ENCODE measurements at regions not wholly inside any gene's neighbourhood (a gene's known extent, or its start where the extent isn't known, plus 50 kb on each side); places are given as distances from the start of the nearest gene placed in this dataset.

DNA sequence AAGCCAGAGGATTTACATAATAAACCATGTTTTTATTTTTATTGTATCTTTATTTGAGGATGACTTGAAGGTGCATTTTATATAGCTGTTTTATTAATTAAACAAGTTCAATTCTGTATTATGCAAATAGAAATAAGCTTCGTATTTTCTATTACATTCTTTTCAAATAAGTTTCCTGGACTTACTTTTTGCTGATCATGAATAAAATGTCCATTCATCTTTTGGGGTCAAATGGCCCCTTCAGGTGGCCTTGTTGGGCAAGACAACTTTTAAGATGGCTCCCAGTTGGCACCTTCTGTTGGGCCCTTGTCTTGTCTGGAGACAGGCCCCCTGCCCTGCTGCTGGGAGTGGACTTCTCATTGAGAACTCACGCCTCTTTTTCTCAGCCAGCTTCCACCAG is 654.6 kb upstream of the NOX3 start:
- no peak for DNase-seq

DNA sequence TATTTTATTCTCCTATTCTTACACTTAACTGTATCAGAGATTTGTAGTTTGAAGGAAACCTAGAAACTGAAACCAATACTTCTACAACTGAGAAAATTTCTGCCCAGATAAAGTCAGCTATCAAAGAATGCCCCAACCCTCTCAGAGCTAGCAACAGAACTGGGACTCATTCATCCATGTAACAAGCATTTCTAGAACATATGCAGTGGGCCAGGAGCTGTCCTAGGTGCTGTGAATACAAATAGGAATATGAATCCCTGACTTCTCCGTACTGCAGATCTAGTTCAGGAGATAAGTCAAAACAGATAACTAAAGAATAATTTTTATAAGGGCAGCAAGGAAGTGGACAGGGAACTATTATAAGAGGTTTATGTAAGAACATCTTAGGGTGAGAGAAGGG is 654.1 kb upstream of the NOX3 start:
- DNase-seq: no peak

DNA sequence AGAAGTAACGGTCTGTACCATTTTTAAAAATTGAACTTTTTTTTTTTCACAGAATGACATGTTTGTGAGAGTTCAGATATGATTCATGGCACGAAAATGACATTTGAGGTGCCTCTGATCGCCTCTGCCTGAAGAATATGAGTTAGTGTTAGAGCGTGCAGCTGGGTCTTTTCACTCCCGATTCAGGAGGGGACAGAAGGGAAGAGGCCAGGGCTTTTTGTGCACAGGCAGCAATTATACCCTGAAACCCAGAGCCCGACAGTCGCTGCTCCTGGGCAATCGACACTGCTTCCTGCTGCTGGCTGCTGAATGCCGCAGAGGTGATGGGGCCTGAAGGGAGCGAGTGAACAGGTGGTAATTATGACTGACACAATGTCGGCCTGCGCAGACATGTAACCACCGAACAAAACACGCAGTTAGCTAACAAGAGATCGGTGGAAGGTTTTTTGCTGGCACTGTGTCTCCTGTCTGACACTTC is 652.0 kb upstream of the NOX3 start:
- no peak for DNase-seq

DNA sequence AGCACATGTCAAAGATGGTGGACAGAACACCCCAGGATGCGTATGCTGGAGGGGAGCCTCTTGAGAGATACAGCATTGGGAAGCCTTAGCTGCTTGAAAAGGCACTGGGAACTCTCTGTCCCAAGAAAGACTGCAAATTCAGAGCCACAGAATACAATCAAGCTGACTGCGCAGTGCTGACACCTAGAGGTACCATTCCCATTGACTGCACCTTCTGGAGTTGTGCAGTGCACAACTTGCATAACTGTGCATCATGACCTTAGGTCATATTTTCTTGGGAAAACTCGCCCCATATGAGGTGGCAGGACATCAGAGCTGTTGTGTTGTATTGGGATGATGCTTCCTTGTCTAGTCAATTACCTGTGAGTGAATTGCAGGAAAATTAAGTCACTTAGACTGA is 646.5 kb upstream of the NOX3 start:
- DNase-seq: no peak

DNA sequence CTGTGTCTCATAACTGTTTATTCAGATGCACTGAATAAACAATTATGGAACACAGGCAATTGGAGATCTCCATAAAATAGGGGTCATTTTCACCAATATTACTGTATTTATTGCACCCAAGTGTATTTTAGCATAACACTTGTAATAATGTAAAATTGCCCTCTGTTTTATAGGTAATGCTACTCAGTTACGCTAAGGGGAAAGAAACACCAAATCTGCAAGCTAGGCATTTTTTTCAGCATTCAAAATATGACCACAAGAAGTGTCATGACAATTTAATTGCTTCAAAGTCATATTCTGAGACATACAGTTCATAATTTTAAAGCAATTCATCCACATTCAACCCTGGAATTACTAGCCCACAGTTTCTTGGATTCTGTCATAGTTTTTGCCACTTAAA is 643.2 kb upstream of the NOX3 start:
- DNase-seq: no peak

DNA sequence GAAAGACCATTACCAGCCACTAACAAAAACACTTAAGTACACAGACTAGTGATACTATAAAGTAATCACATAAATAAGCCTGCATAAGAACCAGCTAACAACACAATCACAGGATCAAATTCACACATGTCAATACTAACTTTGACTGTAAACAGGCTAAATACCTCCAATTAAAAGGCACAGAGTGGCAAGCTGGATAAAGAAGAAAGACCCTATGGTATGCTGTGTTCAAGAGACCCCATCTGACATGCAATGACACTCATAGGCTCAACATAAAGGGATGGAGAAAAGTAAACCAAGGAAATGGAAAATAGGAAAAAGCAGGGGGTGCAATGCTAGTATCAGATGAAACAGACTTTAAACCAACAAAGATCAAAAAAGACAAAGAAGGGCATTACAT is 631.8 kb upstream of the NOX3 start:
- no peak for DNase-seq

DNA sequence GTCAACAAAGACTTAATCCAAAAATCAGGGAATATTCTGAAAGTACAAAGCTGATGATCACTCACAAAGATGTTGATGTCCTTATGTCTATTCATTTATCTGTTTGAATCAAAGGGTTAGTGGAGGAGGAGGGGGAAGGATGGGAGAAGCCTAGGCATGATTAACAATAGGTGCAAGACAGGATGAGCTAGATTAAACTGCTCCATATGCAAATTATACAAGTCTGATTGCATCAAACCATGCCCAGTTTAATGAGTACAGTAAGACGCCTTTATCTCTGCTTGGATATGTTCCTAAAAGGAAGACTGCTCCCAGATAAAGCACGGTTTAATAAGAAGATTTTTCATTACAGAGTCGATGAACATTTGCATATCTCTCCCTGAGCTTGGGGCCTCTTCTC is 626.4 kb upstream of the NOX3 start:
- no peak for DNase-seq

DNA sequence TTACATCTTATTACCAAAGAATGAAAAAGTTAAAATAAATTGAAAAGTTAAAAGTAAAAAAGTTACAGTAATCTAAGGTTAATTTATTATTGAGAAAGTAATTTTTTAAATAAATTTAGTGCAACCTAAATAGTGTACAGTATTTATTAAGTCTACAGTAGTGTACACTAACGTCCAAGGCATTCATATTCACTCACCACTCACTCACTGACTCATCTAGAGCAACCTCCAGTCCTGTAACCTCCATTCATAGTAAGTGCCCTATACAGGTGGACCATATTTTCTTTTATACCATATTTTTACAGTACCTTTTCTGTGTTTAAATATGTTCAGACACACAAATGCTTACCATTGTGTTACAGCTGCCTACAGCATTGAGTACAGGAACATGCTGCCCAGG is 624.7 kb upstream of the NOX3 start:
- DNase-seq: no peak

DNA sequence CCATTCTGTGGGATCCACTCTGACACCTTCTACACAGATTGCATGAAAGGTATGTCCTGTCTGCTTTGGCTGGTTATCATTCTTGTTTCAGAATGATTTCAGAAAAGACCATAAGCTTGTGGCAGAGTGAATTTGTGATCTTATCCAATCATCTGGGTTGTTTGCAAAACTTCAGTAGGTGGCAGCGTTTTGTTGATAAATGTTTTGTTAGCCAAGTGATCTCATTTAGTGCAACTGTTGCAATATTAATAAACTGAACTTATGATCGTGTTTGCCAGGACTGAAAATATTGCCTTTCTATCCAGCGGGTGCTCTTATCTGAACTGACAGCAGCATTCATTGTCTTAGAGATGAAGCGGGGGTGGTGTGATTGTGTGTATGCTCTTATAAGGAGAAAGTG is 613.2 kb upstream of the NOX3 start:
- DNase-seq: no peak

DNA sequence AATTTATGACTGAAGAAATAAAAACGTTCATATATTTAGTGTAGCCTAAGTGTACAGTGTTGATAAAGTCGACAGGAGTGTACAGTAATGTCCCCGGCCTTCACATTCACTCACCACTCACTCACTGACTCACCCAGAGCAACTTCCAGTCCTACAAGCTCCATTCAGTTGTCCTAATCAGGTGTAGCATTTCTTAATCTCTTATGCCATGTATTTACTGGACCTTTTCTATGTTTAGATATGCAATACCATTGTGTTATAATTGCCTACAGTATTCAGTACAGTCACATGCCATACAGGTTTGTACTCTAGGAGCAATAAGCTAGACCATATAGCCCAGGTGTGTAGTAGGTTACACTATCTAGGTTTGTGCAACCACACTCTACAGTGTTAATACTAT is 610.2 kb upstream of the NOX3 start:
- DNase-seq: no peak

DNA sequence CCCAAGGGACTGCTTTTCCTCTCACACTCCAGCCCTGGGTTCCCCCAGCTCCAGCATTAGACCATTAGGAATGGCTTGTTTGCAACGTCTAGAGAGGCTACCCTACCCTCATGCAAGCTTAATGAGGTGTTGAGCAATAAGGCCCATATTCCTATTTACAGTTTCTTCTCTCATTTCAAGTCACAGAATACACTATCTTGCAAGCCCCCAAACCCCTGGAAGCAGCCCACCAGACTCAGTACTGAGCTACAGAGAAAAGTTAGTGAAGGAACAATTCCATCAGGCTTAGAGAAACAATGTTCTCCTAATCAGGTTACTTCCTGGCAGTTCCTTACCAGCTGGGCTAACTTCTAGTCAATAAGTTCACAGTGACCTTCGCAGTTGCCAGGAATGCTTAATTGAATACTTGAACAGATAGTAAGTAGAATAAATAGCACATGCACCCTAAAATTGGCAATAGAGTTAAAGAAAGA is 606.5 kb upstream of the NOX3 start:
- no peak for DNase-seq

DNA sequence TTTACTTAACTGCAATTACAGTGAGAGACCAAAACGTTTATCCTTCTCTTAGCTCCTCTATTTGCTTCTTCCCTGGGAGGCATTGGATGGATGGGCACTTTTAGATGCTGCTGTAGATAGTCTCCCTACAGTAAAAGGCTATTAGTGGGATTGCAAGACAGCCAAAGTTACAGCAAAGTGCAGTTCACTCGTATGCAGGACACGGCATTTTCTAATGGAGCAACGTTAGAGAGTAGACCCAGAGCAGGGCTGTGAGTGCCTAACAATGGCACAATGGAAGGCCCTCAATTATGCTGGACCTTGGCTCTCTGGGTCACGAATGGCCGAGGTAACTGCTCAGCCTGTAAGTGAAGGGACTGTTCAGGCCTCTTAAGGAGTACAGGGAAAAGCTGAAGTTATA is 605.8 kb upstream of the NOX3 start:
- no peak for DNase-seq

DNA sequence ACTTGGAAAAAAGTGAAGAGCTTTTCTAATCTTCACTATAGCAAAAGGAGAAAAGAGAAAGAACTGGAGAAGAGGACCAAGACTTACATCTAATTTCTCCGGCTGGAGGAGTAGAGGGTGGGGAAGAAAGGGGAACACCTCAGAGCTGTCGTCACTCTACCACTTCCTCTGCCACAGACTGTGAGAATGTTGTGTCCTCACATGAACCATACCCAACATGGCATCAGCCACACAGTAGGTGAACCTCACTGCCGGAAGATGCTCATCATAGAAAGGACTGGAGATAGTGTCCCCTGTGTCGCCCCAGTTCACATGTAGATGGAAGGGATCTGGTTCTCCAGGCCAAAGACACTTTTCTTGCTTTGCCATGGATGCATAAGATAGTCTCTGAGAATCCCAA is 604.4 kb upstream of the NOX3 start:
- peak; percentile 36 for DNase-seq

DNA sequence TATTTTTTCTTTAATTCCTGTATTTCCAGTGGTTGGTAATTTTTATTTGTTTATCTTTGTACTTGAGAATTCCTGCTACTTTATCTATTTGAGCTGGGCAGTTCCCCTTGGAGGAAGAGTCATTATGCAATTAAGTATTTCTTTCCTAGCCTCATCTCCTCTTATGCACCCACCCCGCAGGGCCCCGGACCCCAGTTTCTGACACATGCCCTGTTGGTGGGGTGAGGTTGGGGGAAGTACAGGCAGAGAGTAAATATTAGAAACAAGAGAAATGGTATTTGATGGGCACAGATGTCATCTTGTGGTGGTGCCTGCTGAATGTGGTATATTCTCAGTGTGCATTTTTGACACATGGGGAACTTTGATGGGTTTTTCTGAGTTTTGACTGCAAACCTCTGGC is 602.7 kb upstream of the NOX3 start:
- no peak for DNase-seq

DNA sequence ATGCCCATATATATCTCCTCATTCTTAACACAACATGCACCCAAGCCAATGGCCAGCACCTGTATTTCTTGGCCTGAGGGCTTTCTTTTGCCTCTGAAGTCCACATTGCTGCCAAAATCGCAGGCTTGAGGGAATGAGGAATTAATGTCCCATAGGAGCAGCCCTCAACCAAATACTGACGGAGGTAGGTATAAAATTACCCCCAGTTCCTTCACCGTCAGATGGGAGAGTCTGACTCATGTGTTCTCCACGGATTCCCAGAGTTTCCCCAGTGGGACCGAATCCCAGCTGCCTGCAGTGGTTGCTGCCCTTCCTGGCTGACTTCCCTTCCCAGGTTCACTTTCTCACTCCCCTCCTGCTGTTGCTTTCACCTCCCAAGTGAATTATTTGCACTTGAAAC is 602.2 kb upstream of the NOX3 start:
- no peak for DNase-seq

DNA sequence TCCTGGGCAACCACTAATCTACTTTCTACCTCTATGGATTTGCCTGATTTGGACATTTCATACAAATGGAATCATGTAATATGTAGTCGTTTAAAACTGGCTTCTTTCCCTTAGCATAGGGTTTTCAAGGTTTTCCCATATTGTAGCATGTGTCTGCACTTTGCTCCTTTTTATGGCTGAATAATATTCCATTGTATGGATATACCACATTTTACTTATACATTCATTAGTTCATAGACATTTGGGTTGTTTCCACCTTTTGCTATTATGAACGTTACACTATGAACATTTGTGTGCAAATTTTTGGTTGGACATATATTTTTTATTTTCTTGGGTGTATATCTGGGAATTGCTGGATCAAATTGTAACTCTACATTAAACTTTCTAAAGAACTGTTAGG is 600.4 kb upstream of the NOX3 start:
- no peak for DNase-seq

DNA sequence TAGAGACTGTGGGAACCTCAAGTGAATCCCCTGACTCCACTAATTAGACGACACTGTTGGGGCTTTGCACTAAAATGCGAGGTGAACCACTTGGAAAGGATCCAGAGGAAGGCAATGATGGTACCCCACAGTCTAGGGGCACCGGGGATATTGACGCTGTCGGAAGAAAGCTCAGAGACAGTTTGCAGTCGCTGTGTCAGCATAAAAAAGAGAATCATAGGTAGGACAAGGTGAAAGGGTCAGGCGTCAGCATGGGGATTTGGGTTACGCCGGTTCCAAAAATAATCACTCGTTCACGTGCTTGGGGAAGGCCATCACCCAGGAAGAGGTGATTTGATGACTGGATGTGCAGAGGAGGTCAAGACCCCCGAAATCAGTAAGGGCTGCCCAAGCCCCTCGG is 598.0 kb upstream of the NOX3 start:
- DNase-seq: no peak

DNA sequence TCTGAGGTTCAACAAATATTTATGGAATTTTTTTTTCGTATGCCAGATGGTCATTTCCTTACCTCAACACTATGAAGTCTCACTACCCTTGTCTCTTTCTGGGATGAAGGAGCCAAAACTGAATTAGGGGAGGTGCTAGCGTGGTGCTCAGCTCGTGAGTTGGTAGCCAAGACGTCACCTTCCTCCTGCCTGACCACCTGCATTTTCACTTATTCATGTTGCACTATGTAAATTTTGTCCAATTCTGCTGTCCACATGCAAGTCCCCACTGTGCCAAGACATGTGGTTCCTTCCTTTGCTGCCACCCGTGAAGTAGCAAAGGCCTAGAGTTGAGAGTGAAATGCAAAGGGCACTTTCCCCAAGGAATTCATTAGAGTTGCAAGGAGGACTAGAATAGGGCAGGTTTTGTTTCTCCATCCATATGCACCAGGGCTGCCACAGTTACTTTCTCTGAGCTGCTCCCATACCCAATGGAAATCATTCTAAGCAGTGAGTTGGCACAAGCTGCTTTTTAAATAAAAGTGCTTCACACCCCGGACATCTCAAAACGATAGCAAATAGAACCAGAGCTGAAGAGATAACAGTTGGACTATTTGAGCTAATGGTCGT is 591.3 kb upstream of the NOX3 start:
- no peak for DNase-seq

DNA sequence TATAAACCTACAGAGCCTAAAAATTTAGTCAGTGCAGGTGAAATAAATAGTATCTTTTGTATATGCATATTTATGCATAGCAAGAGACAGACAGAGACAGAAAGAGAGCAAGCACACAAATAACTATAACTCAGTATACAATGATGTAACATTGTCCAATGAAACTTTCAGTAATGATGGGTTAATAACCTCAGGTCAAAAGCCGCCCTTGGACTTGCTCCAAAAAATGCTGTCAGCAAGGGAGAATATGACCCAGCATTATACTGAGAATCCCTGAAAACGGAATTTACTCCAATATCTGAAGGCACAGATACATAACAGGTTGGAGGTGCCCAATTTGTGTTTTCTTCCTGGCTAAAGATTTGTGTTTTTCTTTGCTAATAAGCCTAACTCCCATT is 590.6 kb upstream of the NOX3 start:
- no peak for DNase-seq

DNA sequence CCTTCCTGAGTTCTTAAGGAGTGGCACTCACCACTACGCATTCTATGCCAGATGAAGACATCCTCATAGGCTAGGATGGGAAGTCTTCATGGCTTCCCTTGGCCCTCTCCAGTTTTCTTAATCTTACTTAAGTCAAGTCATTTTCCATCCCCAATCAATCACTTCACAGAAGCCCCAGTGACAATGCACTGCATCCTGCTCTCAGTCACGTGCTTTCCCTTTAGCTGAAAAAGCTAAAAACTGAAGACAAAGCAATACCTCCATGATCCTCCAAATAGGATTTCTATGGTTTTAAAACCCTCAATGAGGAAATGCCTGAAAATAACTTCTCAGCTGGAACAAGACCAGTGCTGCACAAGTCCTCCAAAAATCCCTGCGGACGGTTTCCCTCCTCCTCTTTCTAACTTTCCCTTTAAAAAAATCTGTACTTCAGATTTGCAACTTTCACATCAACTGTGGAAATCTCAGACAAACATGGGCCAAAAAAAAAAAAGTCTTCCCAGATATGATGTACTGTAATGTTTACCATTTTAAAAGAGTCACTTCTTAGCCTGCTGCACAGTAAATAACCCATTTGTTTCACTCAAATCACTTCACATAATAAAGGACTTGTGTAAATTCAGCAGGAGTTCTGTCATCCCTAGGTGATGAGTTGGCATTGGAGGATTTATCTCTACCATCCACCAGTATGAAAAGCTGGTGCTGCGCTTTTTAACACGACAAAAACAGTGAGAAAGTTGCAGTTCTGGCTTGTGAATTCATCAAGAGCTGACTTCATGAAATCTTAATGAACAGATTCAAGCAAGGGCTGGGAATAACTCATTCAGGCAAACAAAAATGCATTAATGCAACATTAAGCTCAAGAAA is 590.0 kb upstream of the NOX3 start:
- DNase-seq: no peak

DNA sequence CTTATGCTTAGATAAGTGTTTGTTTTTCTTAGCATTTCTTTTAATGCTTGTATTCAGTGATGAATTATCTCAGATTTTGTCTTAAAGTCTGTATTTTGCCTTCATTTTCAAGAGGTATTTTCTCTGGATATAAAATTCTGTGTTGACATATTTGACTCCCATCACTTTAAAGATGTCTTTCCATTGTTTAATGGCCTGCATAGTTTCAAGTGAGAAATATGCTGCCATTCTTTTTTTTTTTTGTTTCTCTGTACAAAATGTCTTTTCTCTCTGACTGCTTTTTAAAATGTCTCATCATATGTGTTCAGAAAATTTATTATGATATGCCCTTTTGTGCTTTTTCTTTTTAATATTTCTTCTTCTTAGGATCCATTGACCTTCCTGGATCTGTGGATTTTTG is 578.0 kb upstream of the NOX3 start:
- no peak for DNase-seq

DNA sequence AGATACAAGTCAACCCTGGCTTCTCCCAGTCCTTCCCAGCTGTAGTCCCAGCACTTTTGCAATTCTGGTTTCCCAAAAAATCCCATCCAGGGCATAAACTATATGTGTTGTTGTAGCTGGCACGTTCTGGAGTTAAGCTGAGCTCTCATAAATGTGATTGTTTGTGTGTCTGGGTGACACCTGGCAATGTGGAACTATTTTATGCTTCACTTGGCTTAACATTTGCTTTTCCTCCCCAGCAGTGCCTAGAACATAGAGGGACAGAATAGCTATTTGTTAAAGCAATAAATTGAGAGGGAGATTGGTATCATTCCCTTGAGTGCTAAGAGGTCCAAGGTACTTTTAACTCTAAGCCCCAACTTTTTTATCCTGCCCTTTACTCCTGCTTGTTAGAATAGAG is 575.9 kb upstream of the NOX3 start:
- no peak for DNase-seq

DNA sequence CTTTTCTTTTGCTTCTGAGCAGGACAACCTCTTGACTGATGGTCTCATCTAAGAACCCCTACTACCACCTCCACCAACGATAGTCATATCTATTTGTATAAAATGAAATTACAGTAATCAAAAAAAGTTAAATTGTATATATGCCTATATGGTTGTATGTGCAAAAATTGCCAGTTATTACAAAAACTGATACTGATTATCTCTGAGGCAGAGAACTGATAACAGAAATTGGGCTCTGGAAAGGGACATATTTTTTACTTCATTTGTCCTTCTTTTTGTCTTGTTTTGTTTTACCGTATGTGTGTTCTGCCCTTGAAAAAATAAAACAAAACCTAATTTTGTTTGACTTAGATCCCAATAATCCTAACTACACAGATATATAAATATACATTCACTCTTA is 574.4 kb upstream of the NOX3 start:
- DNase-seq: no peak

DNA sequence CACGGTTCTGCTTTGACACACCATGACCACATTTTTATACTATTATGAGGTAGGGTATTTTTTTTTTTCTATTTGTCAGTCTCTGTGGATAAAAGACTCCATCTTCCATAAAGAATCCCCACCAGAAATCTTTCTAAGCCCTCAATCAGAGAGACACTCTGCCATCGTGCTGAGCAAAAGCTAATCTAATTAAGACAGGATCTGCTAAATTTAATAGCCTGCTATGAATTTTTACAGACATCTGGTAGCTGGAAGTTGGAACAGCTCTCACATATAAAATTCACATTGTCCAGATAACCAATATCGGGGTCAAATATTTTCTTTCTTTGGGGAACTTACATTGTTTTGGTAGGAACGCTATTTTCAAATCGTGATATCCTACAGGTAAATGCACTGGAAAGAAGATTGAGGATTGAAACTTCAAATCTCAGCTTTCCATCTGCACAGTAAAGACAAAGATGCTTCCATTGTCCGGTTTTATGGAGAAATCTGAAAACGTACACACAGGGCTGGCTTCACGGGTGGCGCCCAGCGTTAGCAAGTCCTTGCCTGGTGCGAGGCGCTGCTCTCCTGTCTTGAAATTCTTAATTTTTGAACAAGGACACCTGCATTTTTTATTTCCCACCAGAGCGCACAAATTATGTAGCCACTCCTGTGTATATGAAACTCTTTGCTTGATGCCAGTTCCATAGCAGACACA is 573.8 kb upstream of the NOX3 start:
- DNase-seq: no peak
